Kidney epithelial cell (primary cell): ENCODE measurements at regions not wholly inside any gene's neighbourhood (a gene's known extent, or its start where the extent isn't known, plus 50 kb on each side); places are given as distances from the start of the nearest gene placed in this dataset.

Experiments used
- DNase-seq: peaks from one replicate; pipeline ENCODE4 v3.0.0-alpha.2; 2010; ENCODE audit warnings: low read depth
- H3K27me3 ChIP-seq: 2 replicates; pipeline ENCODE4 v1.6.0; 2011; ENCODE audit warnings: low read length; ENCODE audit not compliant: control insufficient read depth, insufficient read depth
- H3K36me3 ChIP-seq: 2 replicates; pipeline ENCODE4 v1.5.1; 2011; ENCODE audit warnings: low read length; ENCODE audit not compliant: control insufficient read depth, insufficient read depth
- H3K4me3 ChIP-seq: 2 replicates; pipeline ENCODE4 v1.5.1; 2011; ENCODE audit warnings: low read depth, mild to moderate bottlenecking, control low read depth, low read length
- CTCF ChIP-seq: IDR thresholded peaks from 2 replicates; pipeline ENCODE4 v1.5.1; 2011; ENCODE audit warnings: mild to moderate bottlenecking, moderate library complexity, low read length, control low read depth, inconsistent platforms; ENCODE audit not compliant: insufficient read depth, poor library complexity, severe bottlenecking

- DNase-seq: no peak
- no peak for TF ChIP-seq CTCF
- Histone ChIP-seq H3K4me3 (no peak overlapping the region), H3K27me3 (no peaks in the 10 kb centered on the region), H3K36me3 (no peaks in the 10 kb centered on the region)
These were observed 76.8 kb upstream of the FRMD4A start for GRCh38 chr10:14407567-14407966.

GRCh38 chr10:14405076-14406065 is 74.6 kb upstream of the FRMD4A start:
- H3K4me3 ChIP-seq: no peak overlapping the region
- no peaks in the 10 kb centered on the region for H3K27me3 ChIP-seq
- H3K36me3 ChIP-seq: no peaks in the 10 kb centered on the region
- no peak for TF ChIP-seq CTCF
- DNase-seq: no peak

DNA sequence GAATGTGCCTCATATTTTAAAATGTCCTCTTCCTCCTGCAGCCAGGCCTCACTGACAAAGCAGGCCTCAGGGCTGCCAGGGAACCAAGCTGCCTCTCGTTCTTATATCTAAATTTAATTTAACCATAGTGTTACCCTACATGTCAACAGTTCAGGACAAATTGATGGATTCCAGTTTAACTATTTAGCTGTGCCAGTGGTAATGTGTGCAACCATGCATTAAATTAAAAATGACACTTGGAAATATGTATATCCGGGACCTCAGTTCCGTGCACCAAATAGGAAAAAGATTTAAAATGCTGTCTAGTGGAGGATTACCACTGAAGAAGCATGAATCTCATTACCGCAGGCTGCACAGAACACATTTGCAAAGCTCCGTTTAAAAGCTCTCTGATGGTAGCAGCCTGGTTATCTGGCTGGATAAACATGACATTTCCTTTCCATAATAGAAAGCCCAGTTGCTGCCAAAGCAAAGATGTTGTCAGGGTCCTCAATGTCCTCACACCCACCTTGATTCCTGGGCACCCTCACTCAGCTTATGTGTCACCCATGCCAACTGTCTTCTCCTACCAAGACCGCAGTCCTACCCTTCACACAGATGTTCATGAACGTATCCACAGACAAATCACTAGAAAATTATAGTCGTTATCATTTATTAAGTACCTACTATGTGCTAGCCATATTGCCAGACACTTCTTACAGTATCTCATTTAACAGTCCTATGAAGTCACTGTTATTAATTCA is 73.3 kb upstream of the FRMD4A start:
- Histone ChIP-seq H3K36me3 (no peaks in the 10 kb centered on the region), H3K27me3 (no peaks in the 10 kb centered on the region), H3K4me3 (no peak overlapping the region)
- DNase-seq: no peak
- no peak for TF ChIP-seq CTCF

DNA sequence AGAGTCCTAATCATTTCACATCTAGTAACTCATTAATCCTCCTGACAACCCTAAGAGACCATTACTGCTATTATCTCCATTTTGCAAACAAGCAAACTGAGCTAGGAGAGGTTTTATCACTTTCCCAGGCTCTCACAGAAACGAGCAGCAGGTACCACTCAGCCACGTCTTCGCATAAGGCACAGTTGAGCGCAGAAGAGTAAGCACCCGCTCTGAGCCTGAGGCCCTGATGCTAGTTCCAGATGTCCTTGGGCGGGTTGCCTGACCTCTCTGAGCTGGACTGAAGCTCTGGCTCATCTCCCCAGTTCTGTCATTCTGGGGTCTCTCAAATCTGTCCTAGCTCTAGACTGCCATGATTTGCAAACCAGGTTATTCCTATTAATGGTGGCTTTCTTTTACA is 72.6 kb upstream of the FRMD4A start:
- no peak for TF ChIP-seq CTCF
- no peaks in the 10 kb centered on the region for H3K36me3 ChIP-seq
- no peak for DNase-seq
- no peak overlapping the region for H3K4me3 ChIP-seq
- no peaks in the 10 kb centered on the region for H3K27me3 ChIP-seq

GRCh38 chr10:14399641-14400040 is 68.9 kb upstream of the FRMD4A start:
- Histone ChIP-seq H3K27me3 (no peaks in the 10 kb centered on the region), H3K4me3 (no peak overlapping the region), H3K36me3 (no peaks in the 10 kb centered on the region)
- no peak for TF ChIP-seq CTCF
- DNase-seq: no peak
